ENCODE measurements at regions not wholly inside any gene's neighbourhood (a gene's known extent, or its start where the extent isn't known, plus 50 kb on each side); places are given as distances from the start of the nearest gene placed in this dataset.

DNA sequence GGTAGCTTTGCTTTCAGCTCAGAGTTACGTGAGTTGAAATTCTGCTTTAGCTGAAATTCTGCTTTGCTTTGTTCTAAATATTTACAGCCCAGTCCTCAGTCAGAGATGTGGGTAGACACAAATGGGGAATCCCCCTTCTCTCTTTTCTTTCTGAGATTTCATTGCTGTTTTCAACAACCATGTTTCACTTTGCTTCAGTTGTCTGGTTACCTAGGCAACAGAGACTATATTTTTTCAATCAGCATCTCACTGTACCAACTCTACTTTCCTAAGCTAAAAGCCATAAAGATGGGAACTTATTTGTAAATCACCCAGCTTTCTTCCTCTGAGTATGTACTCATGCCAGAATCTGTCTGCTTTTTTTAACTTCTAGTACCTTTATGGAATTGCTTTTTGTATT lies 509.0 kb downstream of the OLFM4 start:
- DNase-seq: no peak

DNA sequence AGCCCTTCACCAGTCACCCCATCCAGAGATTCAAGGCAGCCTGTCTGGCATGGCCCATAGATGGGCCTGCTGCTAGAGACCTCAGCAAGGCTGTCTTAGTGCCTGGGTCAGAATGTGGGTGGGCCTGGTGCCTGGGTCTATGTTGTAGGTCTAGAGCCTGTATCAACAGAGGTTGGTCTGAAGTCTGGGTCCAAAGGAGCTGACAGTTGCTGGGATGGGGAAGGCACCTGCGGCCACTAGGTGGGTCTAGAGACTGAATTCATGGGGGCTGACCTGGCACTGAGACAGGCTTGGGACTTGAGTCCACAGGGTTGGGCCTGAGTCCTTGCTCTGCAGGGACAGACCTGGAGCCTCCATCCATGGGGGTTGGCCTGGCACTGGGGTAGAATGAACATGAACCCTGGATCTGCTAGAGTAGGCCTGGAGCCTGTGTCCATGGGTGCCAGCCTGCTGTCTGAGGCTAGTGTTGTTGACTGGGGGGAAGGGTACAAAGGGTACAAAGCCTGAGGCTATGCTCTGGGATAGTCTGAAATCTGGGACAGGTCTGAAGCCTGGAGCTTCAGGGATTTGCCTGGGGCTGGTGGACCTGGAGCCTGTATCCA lies 516.8 kb downstream of the OLFM4 start:
- no peak for DNase-seq

DNA sequence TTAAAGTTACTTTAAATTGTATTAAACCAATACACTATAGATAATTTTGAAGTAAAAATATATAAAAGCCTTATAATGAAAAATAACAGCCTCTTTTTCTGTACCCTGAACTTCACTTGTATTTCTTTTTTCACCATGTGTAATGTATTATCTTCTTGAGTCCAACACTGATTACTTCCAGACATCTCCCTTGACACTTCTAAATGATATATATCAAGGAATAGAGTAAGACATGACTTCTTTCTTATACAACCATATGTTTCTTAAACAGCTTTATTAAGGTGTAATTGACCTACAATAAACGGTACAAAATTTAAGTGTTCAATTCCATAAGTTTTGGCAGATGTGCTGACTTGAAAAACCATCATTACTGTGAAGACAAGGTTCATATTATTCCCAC lies 531.9 kb downstream of the OLFM4 start:
- DNase-seq: no peak

DNA sequence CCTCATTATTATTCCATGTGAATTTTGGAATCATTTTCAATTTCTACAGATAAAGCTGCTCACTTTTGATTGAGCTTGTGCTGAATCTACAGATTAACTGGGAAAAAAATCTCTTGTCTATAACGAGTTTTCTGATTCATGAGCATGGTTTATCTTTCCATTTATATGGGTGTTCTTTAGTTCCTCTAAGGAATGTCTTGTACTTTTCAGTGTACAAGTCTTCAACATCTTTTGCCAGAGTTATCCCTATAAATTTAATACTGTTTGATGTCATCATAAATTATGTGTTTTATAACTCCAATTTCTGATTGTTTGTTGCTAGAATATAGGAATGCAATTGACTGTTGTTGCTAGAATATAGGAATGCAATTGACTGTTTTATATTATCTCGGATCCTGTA lies 533.8 kb downstream of the OLFM4 start:
- no peak for DNase-seq

DNA sequence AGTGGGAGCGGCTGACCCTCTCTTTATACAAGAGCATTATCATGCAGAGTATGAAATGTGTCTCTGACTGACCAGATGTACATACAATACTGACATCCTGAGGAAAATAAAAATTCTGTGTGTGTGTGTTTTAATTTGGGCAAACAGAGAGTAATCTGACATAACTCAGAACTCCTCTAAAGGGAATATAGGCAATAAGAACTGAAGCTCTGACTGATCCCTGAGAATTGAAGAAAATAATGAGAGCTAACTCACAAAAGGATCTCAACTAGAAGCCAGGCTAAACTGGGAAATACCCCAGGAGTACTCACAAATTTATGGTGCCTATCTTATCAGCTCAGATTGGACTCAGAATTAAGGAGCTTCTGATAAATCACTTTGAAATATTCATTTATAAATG lies 539.9 kb downstream of the OLFM4 start:
- DNase-seq: no peak

DNA sequence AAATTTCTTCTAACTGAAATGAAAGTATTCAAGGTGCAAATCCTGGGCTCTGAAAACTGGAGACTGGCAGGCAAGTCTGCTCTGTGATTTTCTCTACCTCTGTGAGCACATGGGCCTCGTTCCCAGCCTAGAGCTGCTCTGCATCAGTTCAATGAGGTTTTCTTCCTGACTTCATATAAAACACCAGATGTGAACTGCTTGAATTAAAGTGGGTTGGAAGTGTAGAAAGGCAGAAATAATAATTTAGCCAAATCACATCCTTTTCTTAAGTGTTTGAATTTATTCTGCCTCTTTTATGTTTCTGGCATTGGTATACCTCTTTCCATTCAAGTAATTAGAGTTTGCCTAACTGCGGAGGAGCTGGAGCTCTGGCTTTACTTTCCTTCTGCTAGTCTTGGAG lies 540.8 kb downstream of the OLFM4 start:
- DNase-seq: no peak

DNA sequence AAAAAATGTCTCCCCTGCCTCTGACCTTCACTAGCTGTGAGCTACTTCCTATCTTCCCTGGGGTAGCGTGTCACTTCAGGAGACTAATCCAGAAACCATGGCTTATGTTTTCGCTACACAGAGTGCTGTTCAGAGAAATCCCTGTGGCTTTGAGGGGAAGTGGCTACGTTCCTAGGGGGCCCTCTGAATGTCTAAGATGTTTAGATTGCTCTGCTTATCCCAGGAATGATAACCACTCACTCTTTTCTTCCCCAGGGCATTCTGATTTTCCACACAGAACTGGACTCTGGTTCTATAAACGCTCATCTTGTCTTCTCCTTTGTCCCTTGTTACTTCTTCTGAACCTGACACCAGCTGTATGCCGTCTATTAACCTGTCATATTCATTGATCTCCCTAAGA lies 572.5 kb downstream of the OLFM4 start:
- no peak for DNase-seq

DNA sequence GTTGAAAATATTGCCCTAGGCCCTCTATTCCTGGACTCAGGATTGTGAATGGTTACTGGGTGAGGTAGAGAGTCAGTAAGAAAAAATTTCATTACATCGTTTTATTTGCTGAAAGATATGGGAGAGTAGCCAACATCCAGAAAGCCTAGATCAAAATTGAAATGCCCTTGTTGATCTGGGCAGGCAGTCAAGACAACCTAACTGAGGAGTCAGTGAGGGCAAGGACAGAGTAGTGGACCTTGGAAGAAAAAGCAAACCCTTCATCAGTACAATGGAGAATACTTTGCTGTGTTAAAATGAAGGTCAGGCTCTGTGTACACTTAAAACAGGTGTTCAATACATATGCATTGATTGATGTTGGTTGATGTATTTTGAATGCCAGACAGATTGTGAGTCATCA lies 576.7 kb downstream of the OLFM4 start:
- no peak for DNase-seq

DNA sequence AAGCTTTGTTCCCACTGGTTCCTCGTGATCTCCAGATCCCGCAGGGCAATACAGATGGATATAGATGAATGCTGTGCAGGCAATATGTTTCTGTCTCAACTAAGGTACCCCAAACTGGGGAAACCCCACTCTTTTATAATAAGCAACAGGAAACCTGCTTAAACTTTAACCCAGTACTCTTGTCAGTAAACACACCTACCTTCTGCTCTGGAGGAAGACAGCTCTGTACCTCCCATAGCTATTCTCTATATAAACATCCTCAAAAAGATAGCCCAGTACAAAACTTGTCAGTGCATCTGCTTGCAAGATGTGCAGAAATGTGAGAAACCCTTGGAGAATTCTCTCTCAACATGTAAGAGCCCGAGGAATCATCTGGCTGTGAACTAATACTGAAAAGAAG lies 583.6 kb downstream of the OLFM4 start:
- no peak for DNase-seq

DNA sequence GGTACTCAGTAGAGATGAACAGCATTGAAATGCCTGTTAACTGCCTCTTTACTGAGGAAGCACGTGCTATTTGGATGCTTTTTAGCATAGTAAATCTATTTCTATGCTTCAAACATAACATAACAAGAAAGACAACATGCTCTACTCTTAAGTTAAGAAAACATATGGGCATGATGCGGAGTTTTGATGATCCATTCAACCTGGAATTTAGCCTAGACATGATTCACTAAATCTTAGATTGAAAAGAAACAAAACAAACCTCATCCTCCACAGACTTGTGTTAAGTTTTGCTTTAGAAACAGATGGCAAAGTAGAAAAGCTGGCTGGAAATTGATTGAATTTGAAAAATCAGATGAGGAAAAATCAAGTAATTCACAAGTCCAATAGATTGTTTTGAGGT lies 593.8 kb downstream of the OLFM4 start:
- DNase-seq: no peak

DNA sequence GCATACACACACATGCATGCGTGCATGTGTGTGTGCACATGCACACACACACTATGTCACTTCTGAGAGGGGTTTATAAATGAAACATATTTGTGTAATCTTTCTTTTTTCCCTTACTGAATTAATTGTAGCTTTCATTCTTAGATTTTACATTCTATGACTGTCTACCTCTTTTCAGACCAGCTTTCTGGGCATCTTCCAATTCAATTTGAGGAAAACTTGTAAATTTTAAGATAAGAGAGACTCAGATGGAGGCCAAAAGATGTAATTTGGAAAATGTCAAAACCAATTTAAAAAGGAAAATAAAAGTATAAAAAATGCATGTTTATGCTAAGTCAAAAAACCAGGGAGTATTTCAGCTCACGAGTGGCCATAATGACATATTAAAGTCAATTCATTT lies 594.5 kb downstream of the OLFM4 start:
- no peak for DNase-seq

DNA sequence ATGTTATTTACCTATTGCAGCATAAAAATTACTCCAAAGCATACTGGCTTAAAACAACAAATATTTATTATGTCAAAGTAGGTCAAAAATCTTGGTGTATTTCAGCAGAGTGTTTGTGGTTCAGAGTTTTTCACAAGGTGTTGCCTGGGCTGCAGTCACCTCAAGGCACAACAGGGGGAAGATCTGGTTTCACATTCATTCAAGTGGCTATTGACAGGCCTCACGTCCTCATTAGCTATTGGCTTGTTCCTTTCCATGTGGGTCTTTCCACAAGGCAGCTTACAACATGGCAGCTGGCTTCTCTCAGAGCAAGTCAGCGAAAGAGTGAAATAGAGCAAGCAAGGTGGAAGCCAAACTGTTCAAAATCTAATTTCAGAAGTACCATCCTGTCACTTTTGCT lies 602.9 kb downstream of the OLFM4 start:
- DNase-seq: no peak

DNA sequence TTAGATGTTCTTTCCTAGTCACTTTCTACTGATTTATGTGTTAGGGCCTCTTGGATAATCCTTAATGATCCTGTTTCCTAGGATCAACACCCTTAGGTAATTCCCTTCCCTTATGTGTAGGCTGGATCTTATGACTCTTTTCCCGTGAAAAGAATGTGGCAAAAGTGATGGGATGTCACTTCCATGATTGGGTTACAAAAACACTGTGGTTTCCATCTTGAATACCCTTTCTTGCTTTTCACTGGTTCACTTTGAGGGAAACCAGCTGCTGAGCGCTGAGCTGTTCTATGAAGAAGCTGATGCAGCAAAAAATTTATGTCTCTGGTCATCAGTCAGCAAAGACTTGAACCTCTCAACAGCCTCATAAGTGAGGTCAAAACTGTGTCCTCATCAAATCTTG lies 609.4 kb downstream of the OLFM4 start:
- DNase-seq: no peak

DNA sequence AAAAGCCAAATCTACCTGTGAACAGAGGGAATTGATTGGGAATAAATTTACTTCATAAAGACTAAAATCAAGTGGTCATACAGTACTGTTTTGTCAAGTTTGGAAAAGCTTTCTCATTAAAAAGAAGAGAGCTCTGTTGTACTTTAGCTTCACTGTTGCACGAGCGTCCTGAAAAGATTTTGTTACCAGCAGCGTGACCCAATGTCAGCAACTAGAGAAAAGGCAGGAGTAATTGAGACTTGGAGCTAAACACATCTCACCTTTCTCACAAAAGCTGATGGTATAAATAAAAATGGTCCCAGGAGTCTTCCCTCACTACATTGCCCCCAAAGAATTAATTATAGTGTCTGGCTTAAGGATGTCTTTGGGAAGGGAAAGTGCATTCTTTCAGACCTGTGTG lies 613.7 kb downstream of the OLFM4 start:
- DNase-seq: no peak

DNA sequence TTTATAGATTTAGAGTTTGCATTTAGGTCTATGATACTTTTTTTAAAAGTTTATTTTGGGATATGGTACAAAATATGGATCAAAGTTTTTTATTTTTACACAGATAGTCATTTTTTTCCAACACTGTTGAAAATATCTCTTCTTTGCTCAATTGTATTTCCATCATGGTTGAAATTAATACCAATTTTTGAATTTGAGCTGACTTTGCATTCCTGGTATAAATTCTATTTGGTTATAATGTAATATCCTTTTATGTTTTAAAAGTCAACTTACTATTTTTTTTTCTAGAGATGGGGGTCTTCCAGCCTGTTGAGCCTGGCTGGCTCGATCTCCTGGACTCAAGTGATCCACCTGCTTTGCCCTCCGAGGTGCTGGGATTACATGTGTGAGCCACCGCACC lies 620.1 kb downstream of the OLFM4 start:
- DNase-seq: no peak

DNA sequence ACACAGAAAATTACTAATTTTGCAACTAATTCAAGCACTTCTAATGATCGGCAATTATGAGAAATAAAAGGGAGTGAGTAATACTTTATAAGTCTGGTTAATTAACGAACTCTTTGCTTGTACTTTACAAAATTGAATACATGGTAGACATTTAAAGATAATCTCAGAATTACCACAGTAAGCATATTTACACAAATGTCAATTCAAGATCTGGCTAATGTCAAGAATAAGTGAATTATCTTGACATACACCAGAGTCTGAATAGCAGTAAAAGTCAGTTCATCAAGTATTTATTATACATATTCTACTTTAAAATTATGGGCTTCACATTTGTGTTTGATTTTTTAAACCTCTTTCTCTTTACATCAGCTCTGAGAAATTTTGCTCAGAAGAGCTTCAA lies 643.4 kb downstream of the OLFM4 start:
- DNase-seq: no peak

DNA sequence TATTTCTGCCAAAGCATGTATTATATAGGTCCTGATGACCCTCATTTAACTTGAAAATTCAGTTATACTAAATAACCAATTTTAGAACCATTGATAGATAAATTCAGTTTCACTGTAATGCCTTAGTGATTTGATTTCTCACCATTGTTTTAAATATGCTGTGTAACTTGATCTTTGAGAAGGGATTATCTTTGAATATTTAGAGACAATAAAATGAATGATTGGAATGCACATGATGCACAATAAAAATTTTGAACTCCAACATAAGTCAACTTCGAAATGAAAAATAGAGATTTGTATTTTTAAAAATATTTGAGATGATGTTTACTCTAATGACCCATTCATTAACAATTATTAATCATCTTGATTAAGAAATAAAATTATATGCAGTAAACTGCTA lies 654.5 kb downstream of the OLFM4 start:
- no peak for DNase-seq

DNA sequence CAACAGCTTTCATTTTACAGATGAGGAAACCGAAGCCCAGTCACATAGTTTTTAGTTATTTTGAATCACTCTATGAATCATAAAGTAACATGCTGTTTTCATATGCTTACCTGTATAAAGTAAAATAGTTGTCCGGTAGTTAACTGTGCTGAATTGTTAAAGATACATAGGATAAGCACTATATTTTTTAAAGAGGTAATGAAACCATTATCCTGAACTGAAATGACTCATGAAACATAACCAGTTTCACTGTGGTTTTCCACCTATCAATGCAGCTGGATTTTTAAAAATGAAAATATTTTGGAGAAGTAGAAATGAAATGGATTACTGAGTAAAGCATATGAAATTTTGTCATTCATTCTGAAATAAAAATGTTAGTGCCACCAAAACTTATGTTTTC lies 655.0 kb downstream of the OLFM4 start:
- DNase-seq: no peak

DNA sequence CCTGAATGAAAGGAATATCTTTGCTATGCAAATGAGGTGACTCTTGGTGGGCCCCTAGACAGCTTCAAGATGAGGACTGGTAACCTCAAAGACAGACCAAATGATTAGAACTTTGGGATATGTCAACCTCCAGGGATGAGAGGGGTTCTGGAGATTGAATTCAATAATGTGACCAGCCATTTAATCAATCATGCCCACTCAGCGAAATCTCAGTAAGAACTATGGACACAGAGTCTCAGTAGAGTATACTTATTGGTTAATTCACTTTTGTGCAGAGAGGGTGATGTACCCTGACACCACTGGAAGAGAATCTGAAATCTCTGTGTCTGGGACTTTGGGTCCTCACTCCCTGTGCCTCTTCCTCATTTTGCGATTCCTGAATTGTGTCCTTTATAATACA lies 662.8 kb downstream of the OLFM4 start:
- DNase-seq: no peak

DNA sequence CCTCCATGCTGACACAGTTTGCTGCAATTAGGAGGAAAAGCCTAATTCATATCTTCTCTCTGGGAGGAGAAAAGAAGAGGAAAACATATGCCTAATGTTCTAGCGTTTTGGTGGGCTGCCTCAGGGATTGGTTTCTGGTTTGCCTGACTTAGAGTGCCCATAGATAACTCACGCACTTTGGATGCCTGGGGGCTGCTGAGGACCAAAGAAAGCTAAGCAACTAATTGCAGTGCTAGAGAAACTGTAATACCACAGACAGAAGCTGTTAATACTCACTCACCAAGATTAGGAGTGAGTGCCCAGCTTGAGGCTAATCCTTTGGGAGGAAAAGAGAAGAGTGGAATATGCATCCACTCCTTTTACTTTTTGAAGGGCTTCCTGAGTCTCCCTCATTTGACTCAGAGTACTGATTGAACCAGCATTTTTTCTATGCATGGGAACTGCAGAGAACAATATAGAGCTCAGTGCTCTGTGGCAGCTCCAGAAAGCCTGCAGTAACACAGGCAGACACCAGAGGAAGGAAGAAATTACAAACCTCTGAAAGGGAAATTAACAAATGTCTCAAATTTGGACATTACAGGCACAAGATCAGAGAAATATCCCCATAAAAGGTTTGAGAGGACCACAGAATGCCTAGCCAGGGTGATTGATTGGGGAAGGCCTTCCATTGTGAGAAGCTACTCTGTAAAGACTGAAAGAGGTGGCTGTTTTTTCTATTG lies 666.4 kb downstream of the OLFM4 start:
- DNase-seq: no peak

DNA sequence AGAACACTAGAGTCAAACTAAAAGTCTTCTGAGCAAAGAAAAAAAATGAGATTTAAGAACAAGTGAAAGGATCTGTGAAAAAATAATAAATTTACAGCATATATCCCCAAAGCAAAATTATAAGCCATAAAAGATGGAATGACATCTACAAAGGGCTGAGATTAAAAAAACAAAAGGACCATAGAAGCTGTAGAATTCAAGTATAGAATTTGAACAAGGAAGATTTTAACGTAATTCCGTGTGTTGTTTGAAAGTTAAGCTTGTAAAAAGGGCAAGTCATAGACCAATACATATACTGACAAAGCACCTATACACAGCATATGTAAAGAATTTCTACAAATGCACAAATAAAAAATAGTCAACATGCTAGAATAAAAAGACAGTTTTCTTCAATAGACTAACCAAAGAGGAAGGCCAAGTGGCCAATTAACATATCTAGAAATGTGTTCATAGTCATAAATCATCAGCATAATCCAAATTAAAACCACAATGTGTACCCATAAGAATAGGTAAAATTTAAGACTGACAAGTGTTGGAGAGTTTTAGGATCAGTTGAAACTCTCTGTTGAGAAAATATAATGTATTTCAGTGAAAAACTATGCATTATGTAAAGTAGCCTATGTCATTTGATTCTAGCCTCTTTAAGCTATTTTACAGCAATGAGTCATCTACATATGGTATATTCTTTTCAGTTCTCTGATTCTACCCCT lies 674.9 kb downstream of the OLFM4 start:
- no peak for DNase-seq

DNA sequence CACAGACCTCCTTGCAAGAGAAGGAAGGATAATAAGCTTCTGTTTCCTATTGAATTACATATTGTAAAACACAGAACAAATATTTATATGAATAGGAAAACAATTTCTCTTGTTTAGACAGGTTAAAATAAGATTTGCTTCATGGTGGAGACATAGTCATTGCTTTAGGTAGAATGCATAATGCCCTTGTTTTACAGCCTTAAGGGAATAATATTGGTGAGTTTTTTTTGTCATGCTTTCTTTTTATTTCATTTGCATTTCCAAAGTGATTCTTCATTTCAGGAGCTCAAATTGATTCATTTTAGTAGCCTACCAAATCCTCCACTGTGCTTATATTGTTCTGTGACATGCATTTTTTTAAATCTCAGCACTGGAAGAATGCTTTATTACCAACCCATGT lies 690.7 kb downstream of the OLFM4 start:
- DNase-seq: no peak

DNA sequence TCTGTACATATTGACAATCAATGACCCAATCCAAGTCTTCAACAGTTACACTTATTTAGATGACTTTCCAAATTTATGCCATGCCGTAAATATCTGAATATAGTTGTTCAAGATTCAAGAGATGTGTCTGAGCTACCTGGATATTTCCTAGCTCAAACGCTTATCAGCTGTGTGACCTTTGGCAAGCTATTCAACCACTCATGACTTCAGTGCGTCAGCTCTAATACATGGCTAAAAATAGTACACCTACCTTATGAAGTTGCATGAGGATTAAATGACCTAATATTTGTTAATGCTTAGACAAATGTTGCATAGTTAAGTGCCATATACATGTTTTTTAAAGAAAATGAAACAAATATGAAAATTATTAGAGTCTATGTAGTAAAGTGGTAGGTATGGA lies 704.1 kb downstream of the OLFM4 start:
- no peak for DNase-seq

DNA sequence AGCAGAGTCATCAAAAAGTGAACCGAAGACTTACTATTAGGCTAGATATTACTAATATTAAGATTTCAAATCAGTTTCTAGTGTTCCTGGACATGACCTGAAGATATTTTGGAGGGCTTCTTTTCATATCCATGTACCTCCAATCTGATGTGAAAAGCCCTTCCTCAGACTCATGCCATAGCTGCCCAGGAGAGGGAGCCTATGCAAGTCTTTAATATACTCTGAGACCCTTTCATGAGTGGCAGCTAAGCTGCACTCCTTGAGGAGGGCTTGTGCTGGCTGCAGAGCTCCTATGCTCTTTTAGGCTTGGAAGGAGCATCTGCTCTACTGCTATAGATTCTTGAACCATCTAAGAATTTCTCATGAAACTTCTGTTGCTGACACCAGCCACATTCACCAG lies 715.3 kb downstream of the OLFM4 start:
- DNase-seq: no peak

DNA sequence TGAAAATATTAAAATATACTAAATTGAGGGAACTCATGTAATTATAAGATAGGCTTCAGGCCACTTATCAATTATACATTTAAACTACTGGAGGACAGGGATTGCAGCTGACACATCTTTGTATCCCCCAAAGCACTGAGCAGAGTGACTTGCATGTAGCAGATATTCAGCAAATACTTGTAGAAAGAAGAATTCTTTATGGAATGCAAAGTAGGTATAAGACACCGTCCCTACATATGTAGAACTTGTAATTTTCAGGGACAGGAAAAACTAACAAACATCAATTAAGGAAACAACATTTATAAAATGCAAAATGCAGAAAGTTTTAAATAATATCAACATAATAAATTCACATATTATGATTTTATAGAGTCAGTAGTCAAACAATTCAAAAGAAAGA lies 719.2 kb downstream of the OLFM4 start:
- no peak for DNase-seq

Measured in CD4-positive, alpha-beta T cell treated with Interleukin-12 subunit alpha and Interleukin-12 subunit beta, for 1 hour (primary cell).